ENCODE measurements at regions not wholly inside any gene's neighbourhood (a gene's known extent, or its start where the extent isn't known, plus 50 kb on each side); places are given as distances from the start of the nearest gene placed in this dataset.
"Not testable (repeated sequence)": the region's sequence is repeated elsewhere in the genome, so short reads cannot be mapped to it uniquely, and the experiment has no call there.

DNA sequence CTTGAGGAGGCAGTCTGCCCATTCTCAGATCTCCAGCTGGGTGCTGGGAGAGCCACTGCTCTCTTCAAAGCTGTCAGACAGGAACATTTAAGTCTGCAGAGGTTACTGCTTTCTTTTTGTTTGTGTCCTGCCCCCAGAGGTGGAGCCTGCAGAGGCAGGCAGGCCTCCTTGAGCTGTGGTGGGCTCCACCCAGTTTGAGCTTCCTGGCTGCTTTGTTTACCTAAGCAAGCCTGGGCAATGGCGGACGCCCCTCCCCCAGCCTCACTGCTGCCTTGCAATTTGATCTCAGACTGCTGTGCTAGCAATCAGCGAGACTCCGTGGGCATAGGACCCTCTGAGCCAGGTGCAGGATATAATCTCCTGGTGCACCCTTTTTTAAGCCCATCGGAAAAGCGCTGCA lies 557.8 kb downstream of the HTR1B start:
- TF ChIP-seq, protein P1, sequence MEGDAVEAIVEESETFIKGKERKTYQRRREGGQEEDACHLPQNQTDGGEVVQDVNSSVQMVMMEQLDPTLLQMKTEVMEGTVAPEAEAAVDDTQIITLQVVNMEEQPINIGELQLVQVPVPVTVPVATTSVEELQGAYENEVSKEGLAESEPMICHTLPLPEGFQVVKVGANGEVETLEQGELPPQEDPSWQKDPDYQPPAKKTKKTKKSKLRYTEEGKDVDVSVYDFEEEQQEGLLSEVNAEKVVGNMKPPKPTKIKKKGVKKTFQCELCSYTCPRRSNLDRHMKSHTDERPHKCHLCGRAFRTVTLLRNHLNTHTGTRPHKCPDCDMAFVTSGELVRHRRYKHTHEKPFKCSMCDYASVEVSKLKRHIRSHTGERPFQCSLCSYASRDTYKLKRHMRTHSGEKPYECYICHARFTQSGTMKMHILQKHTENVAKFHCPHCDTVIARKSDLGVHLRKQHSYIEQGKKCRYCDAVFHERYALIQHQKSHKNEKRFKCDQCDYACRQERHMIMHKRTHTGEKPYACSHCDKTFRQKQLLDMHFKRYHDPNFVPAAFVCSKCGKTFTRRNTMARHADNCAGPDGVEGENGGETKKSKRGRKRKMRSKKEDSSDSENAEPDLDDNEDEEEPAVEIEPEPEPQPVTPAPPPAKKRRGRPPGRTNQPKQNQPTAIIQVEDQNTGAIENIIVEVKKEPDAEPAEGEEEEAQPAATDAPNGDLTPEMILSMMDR (IDR thresholded peaks at IDR 0.05): not testable (repeated sequence)
- TF ChIP-seq POLR2AphosphoS5, EP300 (IDR thresholded peaks at IDR 0.05): not testable (repeated sequence)
